ENCODE measurements at regions not wholly inside any gene's neighbourhood (a gene's known extent, or its start where the extent isn't known, plus 50 kb on each side); places are given as distances from the start of the nearest gene placed in this dataset.
"Not testable (repeated sequence)": the region's sequence is repeated elsewhere in the genome, so short reads cannot be mapped to it uniquely, and the experiment has no call there.

DNA sequence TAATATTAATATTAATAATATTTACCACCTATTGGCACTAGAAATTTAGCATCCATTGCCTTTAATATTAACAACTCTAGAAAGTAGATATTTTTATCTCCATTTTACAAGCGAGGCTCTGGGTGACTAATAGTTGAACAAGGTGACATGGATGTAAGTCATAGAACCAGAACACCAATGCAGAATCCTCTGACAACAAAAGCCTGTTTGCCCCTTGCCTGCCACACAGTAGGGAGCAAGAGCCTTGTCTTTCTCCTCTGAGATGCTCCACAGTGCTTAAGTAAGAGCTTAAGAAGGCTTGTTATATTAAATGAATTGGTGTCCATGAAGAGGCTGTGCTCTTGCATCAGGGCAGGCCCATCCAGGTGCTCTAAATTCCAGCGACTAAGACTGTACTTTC lies 51.2 kb upstream of the LBX1 start:
- no peak for DNase-seq (ENCODE audit: low spot score)

DNA sequence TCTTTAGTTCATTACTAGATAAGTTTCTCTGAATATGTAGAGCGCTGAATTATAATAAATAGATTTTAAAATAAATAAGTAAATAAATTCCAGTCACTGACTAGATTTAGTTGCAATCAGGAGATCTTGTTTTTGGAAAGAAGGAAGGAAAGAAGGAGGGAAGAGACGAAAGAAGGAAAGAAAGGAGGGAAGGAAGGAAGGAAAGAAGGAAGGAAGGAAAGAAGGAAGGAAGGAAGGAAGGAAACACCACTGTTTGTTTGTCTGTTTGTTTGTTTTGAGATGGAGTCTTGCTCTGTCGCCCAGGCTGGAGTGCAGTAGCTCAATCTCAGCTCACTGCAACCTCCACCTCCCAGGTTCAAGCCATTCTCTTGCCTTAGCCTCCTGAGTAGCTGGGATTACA lies 51.7 kb upstream of the LBX1 start:
- DNase-seq (ENCODE audit: low spot score), result not testable (repeated sequence)

DNA sequence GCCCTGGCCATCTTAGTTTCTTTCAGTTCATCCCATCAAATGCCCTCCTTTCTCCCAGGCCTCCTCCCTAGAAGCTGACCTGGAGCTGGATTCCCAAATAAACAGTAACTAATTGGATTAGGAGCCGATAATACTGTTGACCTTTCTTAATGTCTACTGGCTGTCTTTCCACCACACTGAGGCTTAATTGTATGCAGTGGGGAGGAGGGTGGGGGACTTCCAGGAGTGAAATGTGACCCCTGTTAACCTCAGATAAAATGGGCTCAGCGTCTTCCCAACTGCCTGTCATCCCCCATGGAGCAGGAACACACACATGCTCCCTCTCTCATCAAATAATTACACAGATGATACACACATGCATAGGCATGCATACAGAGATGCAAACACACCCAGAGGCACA lies 53.7 kb upstream of the LBX1 start:
- DNase-seq (ENCODE audit: low spot score), result no peak

DNA sequence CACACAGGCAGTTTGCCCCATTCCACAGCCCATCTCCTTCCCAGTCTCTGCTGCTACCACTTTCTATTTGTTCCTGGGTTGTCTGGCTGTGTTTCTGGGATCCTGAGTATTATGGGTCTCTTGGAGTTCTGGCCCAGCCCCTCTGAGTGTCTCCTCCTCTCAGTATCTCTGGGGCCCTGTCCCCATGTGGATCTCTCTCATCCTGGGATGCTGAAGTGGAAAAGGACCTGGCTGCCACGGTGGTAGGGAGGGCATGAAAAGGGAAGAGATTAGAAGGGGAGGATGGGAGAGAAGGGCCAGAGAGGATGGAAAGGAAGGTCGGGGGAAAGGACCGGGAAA lies 54.5 kb upstream of the LBX1 start:
- no peak for DNase-seq (ENCODE audit: low spot score)

DNA sequence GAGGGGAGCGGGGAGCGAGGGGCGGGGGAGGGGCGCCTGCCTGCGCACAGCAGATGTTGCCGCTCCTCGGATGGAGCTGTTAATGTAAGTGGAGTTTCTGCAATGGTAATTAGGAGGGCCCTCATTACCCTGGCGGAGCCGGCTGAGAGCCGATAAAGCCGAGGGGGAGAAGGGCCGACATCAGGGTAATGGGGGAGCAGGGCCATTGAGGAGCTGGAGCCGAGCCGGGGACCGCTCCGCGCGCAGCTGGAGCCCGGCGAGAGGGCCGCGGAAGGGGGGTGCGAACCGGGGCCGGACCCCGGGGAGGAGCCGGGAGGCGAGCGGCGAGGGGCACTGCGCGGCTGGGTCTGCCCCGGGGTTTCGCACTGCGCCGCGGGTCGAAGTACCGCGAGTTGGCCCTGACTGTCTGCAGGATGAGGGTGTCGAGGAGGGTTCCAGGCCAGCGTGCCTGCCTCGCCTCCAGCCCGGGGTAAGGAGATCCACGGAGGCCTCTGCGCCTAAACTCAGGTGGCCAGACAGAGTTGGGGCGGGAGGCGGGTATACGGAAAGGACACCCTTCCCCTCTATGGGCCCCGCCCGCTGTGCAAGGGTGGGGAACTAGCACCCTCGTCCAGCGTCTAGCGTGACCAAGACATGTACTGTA lies 55.0 kb upstream of the LBX1 start:
- DNase-seq (ENCODE audit: low spot score), result no peak

DNA sequence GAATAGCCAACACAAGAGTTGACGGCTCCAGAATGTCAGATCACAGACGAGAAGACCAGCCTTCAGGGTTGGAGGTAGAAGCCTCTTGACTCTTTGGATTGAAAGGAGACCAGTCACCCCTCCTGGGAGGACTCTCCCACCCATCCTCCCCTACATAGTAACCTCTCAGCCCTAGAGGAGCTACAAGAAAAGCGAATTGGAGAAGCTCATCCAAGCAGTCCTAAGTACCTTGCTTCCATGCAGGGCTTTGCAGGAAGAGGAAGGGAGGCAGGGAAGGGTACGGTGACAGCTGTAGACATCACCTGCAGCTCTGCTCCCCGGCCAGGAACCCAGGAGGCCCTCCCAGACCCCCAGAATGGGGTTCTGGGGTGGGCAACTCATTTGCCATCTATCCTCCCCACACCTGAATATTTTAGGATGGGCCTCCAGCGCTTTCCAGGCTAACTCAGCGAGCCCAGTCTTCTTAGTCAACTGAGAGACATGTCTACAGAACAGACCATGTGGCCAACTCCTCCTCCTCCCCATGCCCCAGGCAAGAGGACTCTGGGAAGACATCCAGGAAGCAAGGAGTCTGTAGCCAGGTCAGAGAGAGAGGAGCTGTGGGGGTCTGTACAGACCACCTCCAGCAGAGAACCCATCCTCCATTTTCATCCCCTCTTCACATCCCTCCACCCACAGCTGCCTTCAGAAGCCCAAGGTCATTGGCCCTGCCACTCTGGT lies 55.6 kb upstream of the LBX1 start:
- no peak for DNase-seq (ENCODE audit: low spot score)

DNA sequence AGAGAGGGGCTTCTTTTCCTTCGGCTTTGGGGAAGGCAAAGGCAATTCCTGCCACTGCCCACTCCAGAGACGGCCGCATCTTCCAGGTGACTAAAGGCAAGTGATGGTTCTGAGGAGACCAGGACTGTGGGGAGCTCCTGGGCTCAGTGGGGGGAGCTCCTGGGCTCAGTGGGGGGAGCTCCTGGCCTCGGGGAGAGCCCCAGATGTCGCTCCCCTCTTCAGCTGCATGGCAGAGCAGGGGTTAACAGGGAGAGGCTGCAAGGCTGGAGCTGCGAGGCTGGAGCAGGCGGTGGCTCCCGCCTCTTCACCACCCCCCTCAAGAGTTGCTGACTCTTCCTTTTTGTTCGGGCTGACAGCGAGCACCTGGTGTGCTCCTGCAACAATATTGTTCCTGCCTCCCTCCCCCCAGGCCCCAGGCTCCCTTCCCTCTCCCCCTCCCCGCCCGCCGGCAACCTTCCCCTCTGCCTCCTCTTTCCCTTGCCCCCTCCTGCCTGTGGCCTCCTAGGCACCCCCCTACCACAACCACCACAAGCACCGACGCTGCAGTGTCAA lies 56.3 kb upstream of the LBX1 start:
- no peak for DNase-seq (ENCODE audit: low spot score)

DNA sequence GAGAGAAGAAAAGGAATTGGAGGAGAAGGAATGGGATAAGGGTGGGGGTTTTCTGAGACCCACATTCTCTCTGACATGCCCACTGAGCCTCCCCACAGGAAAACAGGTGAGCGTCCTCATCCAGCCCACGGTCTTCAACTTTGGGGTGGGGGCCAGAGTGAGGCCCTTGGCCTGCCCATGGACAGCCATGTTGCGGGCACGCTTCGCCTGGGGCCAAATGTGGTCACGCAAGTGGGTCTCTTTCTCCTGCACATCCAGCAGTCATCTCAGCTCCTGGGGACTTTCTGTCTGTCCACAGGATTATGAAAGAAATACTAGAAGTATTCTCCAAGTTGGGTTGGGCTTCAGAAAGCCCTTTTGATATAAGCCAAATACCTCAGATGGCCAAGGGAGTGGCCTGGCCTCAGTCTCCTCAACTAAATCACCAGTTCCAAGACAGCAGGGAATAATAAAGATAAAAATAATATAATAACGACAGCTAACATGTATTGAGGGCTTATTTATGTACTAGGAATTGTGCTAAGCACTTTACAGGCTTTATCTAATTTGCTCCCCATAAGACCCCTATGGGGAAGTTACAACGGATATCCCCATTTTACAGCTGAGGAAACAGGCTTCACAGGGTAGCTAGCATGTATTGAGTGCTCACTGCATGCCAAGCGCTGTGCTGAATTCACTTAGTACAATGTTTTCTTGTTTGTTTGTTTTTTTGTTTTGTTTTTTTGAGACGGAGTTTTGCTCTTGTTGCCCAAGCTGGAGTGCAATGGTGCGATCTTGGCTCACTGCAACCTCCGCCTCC lies 57.2 kb upstream of the LBX1 start:
- DNase-seq (ENCODE audit: low spot score), result no peak

DNA sequence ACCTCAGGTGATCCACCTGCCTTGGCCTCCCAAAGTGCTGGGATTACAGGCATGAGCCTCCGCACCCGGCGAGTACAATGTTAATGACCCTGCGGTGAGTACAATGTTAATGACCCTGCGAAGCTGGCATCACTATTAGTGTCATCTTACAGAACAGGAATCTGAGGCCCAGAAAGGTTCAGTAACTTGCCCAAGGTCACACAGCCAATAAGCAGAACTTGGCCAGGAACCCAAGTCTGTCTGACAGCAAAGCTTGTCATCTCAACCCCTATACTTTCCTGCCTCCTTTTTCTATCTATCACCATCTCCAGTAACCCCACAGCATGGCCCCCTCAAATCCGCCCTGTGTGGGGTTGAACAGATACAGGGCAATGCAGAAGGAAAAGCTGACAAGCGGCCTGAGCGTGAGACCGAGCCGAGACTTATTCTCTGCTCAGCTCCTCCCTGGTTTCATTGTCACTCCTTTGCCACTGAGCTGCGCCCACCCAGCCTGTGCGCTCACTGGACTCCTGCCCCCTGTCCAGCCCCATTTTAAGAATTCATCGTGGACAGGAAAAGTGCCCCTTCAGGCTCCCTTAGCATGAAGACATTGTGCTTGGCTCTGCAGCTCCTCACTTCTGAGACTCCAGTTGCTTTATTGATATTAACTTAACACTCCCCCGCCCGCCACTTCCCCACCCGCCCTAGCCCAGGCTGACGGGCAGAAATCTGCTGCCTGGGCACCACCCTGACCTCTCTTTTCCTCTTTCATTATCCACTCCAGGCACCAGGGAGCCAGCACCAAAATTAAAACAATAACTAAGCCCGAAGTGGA lies 58.1 kb upstream of the LBX1 start:
- DNase-seq (ENCODE audit: low spot score), result no peak

DNA sequence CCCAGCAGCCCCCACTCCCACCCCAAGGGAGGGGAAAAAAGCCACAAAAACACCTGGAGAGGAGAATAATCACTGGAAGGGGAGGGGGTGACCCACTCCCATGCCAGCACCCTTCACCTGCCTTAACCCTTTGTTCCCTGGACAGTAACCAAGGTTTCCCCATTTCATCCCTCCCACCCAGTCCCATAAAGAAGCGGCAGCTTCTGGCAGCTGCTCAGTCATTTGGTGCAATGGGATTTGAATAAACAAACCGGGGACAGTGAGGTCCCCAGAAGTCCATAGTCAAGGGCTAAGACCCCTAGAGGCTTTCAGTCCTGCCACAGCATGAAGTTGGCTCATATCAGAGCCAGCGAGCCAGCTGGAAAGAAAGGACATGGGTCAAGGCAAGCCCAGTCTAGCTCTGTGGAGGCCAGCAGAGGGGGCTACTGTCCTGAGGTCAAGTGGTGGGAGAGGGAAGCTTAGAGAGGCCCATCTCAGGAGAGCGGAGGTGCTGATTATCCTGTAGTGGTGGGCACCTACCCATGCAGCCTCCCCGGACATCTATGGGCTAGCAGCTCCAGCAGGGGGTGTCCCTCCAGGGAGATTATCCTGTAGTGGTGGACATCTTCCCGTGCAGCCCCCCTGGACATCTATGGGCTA lies 58.9 kb upstream of the LBX1 start:
- no peak for DNase-seq (ENCODE audit: low spot score)

DNA sequence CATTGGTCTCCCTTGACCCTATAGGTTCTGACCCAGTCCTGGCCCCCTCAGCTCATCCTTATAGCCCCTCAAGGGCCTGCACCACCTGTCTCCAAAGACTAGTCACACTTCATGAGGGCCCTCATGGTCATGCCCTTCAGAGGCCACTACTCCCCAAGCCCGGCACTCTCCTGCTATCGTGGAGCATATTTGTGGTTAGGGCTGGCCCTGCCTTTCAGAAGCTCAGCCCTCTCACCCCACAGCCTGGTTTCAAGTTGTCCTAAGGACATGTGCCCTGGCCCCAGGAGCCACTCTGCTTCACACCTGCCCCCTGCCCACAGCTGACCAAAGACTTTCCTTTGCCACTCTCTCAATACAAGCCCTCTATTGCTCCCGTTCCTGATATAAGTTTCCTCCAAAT lies 60.3 kb upstream of the LBX1 start:
- no peak for DNase-seq (ENCODE audit: low spot score)

DNA sequence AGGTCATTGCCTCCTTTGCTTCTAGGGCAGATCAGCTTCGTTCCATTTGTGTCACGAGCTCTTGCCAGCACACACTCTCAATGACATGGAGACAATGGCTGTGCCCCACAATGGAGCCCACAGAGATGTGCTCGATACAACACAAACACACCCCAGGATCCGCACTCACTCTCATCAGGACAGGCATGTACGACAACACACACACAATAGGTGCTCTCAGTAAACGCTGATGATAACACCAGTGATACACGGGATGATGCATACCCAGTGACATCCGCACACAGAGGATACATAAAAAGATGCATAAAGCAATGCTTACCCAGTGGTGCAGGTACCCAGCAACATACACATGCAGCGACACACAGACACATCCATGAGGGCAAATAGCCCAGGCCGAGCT lies 61.2 kb upstream of the LBX1 start:
- DNase-seq (ENCODE audit: low spot score), result no peak

DNA sequence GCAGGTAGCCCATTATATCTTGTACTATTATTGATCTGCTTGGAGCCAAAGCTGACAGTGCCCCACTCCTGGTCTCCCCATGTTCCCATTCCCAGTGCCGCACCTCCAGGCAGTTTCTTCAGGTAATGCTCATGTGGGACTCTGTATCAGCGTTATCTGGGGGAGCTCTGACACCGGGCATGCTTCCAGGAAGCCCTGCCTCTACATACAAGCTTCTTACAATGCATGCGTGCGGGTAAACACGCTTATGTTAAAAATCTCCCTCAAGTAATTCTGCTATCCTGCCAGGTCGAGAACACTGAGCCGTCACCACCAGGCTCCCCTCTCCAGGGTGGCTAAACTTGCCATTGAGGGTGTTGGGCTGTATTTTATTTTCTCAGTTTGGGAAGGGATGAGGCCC lies 61.6 kb upstream of the LBX1 start:
- no peak for DNase-seq (ENCODE audit: low spot score)

DNA sequence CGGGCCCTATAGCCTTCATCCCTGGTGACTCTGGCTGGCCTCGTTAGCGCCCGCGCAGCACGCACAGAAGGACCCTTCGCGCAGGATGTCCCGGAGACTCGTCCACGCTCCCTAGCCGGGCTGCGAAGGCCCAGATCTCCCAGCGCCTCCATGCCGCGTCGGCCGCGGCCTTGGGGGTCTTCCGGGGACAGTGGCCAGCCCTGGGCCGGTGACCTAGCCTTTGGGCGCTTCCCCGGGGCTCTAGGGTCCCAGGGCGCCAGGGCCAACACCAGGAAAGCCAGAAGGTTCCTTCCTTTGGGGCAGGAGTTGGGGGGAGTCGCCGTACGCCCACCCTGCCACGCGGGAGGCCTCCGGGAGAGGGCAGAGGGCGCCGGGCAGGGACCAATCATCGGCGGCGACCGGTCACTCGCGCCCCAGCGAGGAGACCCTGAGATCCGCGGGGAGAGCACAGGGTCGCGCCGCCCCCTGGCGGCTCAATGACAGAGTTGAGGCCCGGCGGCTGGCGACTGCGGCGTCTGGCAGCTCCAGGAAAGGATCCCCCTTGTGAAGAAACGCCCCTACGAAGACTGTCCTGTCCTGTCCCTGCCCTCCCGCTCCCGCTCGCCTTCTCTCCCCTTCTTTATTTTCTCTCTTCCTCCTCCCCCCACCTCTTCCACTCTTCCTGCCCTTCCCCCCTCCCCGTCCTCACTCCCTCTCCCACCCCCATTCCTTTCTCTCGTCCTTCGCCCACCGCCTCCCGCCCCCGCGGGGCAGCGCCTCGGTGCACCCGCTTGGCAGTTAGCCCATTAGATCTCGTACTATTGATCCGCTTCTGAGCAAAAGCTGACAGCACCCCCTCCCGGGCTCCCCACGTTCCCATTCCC lies 62.3 kb upstream of the LBX1 start:
- DNase-seq (ENCODE audit: low spot score), result peak; percentile 85

DNA sequence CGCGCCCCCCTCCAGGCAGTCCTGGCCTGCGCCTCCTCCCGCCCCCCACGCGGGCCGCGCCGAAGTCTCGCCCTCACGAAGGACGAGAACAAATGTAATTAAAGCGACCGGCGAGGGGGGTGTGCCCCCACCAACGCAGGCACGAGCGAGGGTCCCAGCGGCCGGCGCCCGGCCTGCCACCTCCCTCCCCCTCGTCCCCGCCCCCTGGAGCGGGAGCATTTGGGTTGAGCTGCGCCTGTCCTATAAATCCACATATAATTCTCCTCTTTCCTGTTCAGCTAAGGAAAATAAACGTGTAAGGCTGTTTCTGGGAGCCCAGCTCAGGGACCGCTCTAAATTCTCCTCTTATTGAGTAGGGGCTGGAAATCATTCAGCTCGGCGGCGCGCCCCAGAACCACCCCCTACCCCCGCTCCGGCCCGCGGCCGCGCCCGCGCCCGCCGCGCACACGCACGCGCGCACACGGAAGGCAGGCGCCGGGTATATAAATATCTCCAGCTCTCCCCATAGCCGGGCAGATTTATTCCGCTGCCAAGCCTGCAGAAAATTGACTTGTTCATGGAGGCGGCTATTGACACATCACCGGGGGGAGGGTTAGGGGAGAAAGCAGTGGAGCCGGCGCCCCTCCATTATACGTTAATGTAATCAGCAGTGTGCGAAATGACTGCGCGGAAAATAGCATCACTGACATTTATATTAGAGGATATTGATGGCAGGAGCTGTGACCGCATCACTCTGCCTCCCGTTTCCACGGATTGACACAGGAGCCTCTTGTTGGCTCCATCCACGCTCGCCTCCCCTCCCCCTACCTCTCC lies 61.6 kb upstream of the BTRC start:
- peak; percentile 72 for DNase-seq (ENCODE audit: low spot score)

DNA sequence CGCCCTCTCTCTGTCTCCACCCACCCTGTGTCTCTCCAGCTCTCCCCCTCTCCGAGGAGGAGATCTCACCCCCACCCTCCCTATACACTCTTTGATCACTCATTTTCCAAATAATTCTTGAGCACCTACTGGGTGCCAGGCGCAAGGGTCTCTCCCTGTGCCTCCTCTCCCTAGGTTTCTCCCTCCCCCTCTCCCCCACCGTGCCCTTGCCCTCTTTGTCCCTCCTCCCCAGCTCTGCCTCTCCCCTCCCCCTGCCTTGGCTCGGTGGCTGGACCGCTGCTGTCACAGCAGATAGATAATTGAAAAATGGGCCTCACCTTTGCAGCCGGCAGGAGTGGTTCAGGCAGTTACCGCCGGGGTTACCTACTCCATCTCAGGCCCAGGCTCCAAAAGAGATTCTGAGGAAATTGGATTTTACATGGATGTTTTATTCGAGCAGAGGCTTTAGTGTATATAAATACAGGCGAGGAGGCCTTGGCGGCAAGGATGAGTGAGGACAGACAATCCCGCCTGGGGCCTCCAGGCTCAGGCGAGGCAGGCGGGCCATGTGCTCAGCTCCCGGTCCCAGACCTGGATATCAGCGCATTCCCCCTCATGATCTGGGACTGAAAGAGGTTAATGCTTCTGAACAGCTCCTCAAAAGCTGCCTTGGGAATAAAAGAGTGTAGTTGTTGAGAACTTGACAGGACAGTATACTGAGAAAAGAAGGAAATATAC lies 60.8 kb upstream of the BTRC start:
- DNase-seq (ENCODE audit: low spot score), result no peak

DNA sequence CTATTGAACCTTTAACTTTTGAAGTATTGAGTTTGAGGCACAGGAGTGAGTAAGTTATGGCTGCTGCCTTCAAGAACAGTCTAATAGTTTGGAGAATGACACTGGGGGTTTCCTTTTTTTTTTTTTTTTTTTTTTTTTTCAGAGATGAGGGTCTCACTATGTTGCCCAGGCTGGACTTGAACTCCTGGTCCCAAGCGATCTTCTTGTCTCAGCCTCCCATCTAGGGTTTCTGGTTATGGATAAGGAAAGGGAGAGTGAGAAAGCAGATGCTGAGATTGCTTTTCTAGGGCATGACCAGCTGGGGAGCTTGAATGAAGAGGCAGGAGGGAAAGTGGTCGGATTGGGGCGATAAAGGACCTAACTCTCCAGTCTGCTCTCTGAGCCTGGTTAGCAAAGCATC lies 59.9 kb upstream of the BTRC start:
- no peak for DNase-seq (ENCODE audit: low spot score)

DNA sequence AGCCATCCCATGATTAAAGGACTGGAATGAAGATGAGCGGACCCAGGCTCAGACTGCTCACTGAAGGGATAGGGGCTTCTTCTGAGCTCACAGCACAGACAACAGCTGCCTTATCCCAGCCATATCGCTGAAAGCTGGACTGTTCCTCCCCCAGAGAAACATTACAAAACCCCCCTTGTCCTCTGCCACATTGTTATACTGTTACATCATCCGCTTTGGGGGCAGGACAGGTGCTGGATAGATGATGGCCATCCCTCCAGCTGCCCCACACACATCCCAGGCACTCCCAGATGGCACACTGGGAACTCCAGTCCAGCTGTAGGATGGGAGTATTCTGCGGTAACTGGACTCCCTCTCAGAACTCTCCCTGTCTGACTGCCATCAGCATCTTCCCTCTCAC lies 58.7 kb upstream of the BTRC start:
- DNase-seq (ENCODE audit: low spot score), result no peak

DNA sequence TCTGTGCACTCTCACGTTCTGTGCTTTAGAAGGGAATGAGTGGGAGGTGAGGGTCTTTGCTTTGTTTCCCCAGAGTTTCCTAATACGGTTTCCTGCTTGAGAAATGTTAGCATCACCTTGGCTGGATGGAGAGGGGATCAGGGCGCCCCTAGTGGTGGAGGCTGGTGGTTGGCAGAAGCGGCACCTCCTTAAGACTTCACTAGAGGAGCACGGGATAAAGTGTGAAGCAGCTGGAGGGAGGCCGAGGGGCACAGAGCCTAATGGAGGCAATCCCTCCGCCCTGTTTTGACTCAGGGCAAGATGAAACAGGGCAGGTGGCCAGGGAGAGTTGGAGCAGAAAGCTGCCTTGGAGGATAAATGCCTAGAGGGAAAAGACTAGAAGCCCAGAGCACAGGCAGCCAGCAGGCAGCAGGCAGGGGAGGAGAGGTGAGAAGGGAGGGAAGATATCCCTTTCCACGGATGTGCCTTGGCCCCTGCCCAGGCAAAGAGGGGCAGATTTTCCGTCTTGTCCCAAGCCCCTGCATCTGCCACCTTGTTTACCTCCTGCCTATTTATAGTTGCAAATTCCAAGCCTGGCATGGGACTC lies 56.0 kb upstream of the BTRC start:
- DNase-seq (ENCODE audit: low spot score), result no peak

All from left forelimb (tissue), 1 donor.